A549 (cell line): ENCODE measurements at regions not wholly inside any gene's neighbourhood (a gene's known extent, or its start where the extent isn't known, plus 50 kb on each side); places are given as distances from the start of the nearest gene placed in this dataset.

Experiments
- ATAC-seq, 2 experiments: fragments of 200-7000 bp in 1 of 2; fragments of >200 bp in 1 of 2; cut with Nextera tagmentation in 1 of 2; cut with Tn5 transposase in 1 of 2; 3 replicates each; pipeline versions ENCODE4 v1.8.0 to v1.9.1; 2018 to 2020; ENCODE audit warnings: mild to moderate bottlenecking in 1 of 2, moderate library complexity in 1 of 2
- CTCF ChIA-PET: fragments of 300-600 bp; sonication (Branson Sonifier 250); formaldehyde crosslinking; extraction: SDS; loops from one replicate; lab custom pipeline; 2021; ENCODE audit warnings: antibody characterized with exemption, inconsistent platforms; lab: Yijun Ruan, JAX
- POLR2A ChIA-PET: fragments of 350-600 bp; formaldehyde crosslinking; extraction: SDS; loops from one replicate; lab custom pipeline; 2021; ENCODE audit warnings: antibody characterized with exemption, inconsistent platforms; lab: Yijun Ruan, JAX
- DNase-seq, 2 experiments: peaks; one replicate each; pipeline versions ENCODE4 v3.0.0 to v3.0.0-alpha.2; 2011 to 2016; ENCODE audit warnings: low read depth in 1 of 2, low spot score in 1 of 2
- FAIRE-seq: peaks from 2 replicates; lab custom pipeline; 2011; peaks lifted over from hg19 to GRCh38; lab: Jason Lieb, UNC
- H3K27ac ChIP-seq, 2 experiments: fragments of >200 bp; sonication (Bioruptor Twin); formaldehyde crosslinking; 3 replicates each; pipeline ENCODE4 v1.5.1; 2016 to 2017
- H3K4me1 ChIP-seq: fragments of >200 bp; sonication (Bioruptor Twin); formaldehyde crosslinking; 3 replicates; pipeline ENCODE4 v1.6.1; 2016
- H3K4me2 ChIP-seq: fragments of >200 bp; sonication (Bioruptor Twin); formaldehyde crosslinking; 3 replicates; pipeline ENCODE4 v1.6.1; 2016
- H3K4me3 ChIP-seq: fragments of >200 bp; sonication (Bioruptor Twin); formaldehyde crosslinking; 3 replicates; pipeline ENCODE4 v1.5.1; 2016
- H3K9me3 ChIP-seq: fragments of >200 bp; sonication (Bioruptor Twin); formaldehyde crosslinking; 3 replicates; pipeline ENCODE4 v1.6.1; 2016
- BHLHE40 ChIP-seq: IDR thresholded peaks from 2 replicates; pipeline ENCODE4 v1.6.1; 2012; ENCODE audit warnings: low read depth, low read length, inconsistent platforms
- CHD2 ChIP-seq: fragments of 150-350 bp; IDR thresholded peaks from 2 replicates; pipeline ENCODE4 v1.6.1; 2014; ENCODE audit warnings: low read length; ENCODE audit not compliant: partially characterized antibody
- GATA3 ChIP-seq: IDR thresholded peaks from 2 replicates; pipeline ENCODE4 v1.6.1; 2012; ENCODE audit warnings: borderline replicate concordance
- HES2 ChIP-seq: fragments of >200 bp; sonication (Bioruptor Twin); formaldehyde crosslinking; IDR thresholded peaks from 2 replicates; pipeline ENCODE4 v1.6.1; 2016
- KDM1A ChIP-seq: fragments of 200-600 bp; sonication (generic); IDR thresholded peaks from 2 replicates; pipeline ENCODE4 v1.6.1; 2016; ENCODE audit warnings: low read depth, mild to moderate bottlenecking
- MAX ChIP-seq: IDR thresholded peaks from 2 replicates; pipeline ENCODE4 v1.6.1; 2012
- NR3C1 ChIP-seq: fragments of >200 bp; sonication (Bioruptor Twin); formaldehyde crosslinking; IDR thresholded peaks from 3 replicates; pipeline ENCODE4 v1.6.1; 2017
- PBX3 ChIP-seq: IDR thresholded peaks from 2 replicates; pipeline ENCODE4 v1.6.1; 2012
- POLR2A ChIP-seq: IDR thresholded peaks from 2 replicates; pipeline ENCODE4 v1.6.1; 2012; ENCODE audit warnings: mild to moderate bottlenecking, low read length
- RARB ChIP-seq: fragments of 250-450 bp; sonication (Bioruptor Pico); IDR thresholded peaks from 2 replicates; pipeline ENCODE4 v1.8.0; 2021; ENCODE audit warnings: mild to moderate bottlenecking, moderate library complexity
- SREBF2 ChIP-seq: fragments of 450-650 bp; IDR thresholded peaks from 2 replicates; pipeline ENCODE4 v1.6.1; 2014; ENCODE audit warnings: mild to moderate bottlenecking, moderate library complexity
- ZNF302 ChIP-seq: fragments of 250-450 bp; sonication (Bioruptor Pico); IDR thresholded peaks from 2 replicates; pipeline ENCODE4 v1.9.0; 2021; ENCODE audit warnings: inconsistent platforms, mild to moderate bottlenecking, moderate library complexity
- ZSCAN20 ChIP-seq: fragments of 250-450 bp; sonication (Bioruptor Pico); IDR thresholded peaks from 2 replicates; pipeline ENCODE4 v1.8.0; 2022; ENCODE audit warnings: mild to moderate bottlenecking, moderate library complexity
- WGBS: methylation state at CpG from one replicate; pipeline ENCODE4 v1.1.6; 2017; ENCODE audit errors: missing lambda C conversion rate; 5-methylcytosine and 5-hydroxymethylcytosine counted together
- TF ChIP-seq, protein P1 (sequence below): IDR thresholded peaks from 2 replicates; pipeline ENCODE4 v1.6.1; 2012; ENCODE audit warnings: low read depth, borderline replicate concordance

GRCh38 chr1:112342558-112342957 is 53.5 kb upstream of the CTTNBP2NL start:
- FAIRE-seq (no peak), DNase-seq (no peak), ATAC-seq (no peak)
- no peak overlapping the region for H3K4me3 ChIP-seq
- H3K4me1 ChIP-seq = no peaks in the 10 kb centered on the region
- TF ChIP-seq SREBF2 = no peak
- no peak for TF ChIP-seq HES2
- no peak for TF ChIP-seq MAX
- TF ChIP-seq ZNF302 (CRISPR knock-in tag) = no peak
- no peak for TF ChIP-seq POLR2A
- no peak for TF ChIP-seq BHLHE40
- POLR2A ChIA-PET = no interaction called here
- H3K9me3 ChIP-seq = no peaks in the 10 kb centered on the region
- 7% methylated on average over 3 of the region's 3 CpGs for WGBS
- H3K4me2 ChIP-seq = no peak overlapping the region
- CTCF ChIA-PET = interaction anchor here (1.1 to 1.9 kb wide), 2 partner anchors 16 to 27 kb away, joined by 4 to 5 read pairs; no protein-coding TSS in a partner anchor
- H3K27ac ChIP-seq = no peak overlapping the region

DNA sequence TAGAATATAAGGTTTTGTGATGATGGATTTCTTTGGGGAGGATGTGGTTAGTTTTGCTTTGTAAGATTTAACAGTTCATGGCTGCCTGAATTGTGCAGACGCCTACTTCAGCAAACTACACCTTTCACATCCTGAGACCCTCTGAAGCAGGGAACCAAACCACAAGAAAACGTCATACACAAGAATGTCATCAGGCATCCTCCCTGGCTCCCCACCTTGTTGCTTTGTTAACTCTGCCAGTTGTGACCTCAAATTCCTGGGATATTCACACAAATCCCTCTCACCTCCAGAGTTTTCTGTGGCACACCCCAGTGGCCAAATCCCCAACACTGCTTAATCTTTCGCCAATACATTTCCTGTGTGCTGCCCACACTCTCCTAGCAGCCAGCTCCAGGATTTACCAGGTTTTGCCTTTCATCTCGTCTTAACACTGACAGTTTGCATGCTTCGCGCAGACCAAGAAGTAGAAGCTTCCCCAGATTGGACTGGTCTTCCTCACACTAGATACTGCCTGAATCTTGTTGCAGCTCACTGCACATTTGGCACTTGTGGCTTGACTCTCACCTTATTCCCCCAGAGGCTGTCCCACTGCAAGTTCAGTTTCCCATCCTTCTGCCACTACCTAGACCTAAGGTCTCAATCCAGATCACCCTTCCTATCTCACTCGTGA is 51.1 kb upstream of the CTTNBP2NL start:
- TF ChIP-seq RARB (CRISPR knock-in tag) = no peak
- TF ChIP-seq CHD2 = no peak
- no peak for TF ChIP-seq KDM1A
- TF ChIP-seq SREBF2 = no peak
- TF ChIP-seq PBX3 = no peak
- TF ChIP-seq, protein P1, sequence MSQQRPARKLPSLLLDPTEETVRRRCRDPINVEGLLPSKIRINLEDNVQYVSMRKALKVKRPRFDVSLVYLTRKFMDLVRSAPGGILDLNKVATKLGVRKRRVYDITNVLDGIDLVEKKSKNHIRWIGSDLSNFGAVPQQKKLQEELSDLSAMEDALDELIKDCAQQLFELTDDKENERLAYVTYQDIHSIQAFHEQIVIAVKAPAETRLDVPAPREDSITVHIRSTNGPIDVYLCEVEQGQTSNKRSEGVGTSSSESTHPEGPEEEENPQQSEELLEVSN = no peak
- no peak for TF ChIP-seq GATA3
- no peak for TF ChIP-seq NR3C1
- TF ChIP-seq ZSCAN20 (CRISPR knock-in tag) = no peak
- Histone ChIP-seq H3K9me3 (no peaks in the 10 kb centered on the region), H3K4me2 (no peak overlapping the region), H3K4me3 (no peak overlapping the region), H3K4me1 (no peaks in the 10 kb centered on the region), H3K27ac (no peak overlapping the region)
- 53% methylated on average over 7 of the region's 7 CpGs for WGBS
- ATAC-seq (no peak), FAIRE-seq (no peak), DNase-seq (no peak)
- ChIA-PET POLR2A (no interaction called here), CTCF (interaction anchor here (1.3 to 1.8 kb wide), 3 partner anchors 9 to 25 kb away, joined by 3 to 10 read pairs (median 4); no protein-coding TSS in a partner anchor)
